ENCODE measurements at regions not wholly inside any gene's neighbourhood (a gene's known extent, or its start where the extent isn't known, plus 50 kb on each side); places are given as distances from the start of the nearest gene placed in this dataset.

- no peak for ATAC-seq (ENCODE audit: low FRiP score)
- intact Hi-C loops (cut with DNase I), result no loop called here
- WGBS, 2 donors, result 44 to 63% methylated on average over 3 of the region's 3 CpGs
Measured at GRCh38 chr3:107283948-107284347, 93.3 kb upstream of the CCDC54 start.

DNA sequence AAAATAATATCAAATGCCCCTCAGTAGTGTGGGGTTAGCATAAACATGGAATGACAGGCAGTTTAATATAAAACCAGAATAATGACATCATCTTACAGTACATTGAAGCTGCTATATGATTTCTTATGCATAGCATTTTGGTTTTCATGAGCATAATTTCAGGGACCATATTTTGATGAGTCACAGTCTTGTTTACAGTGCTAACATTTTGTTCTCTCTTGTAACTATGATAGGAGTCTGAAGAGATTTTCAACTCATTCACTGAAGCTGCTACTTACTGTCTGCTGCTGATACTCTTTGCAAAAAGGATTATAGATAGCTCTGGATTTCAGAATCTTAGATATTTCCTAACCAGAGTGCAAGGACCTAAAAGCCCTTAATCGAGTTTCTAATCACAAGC lies 92.6 kb upstream of the CCDC54 start:
- intact Hi-C loops (cut with DNase I), result no loop called here
- ATAC-seq (ENCODE audit: low FRiP score), result no peak

More at GRCh38 chr3:107283948-107284347, 93.3 kb upstream of the CCDC54 start:
- Histone ChIP-seq H3K27me3 (ENCODE audit: control insufficient read depth in 1 of 2, insufficient read depth in 2 of 2, low read length in 1 of 2) (no peaks in the 10 kb centered on the region), H3K27ac (ENCODE audit: low read depth in 1 of 2, low read length in 2 of 2) (no peak overlapping the region), H3K36me3 (ENCODE audit: control insufficient read depth in 1 of 2, insufficient read depth in 2 of 2, low read length in 1 of 2) (no peaks in the 10 kb centered on the region), H3K9me3 (ENCODE audit: control insufficient read depth, low read length) (peaks cover 3% of the 10 kb centered on the region), H3K4me3 (ENCODE audit: low read length in 2 of 2) (no peak overlapping the region), H3K4me1 (ENCODE audit: control insufficient read depth in 1 of 2, insufficient read depth in 2 of 2, low read length in 2 of 2) (no peaks in the 10 kb centered on the region)
- no peak for DNase-seq

GRCh38 chr3:107285197-107285596 lies 92.0 kb upstream of the CCDC54 start:
- Histone ChIP-seq H3K36me3 (ENCODE audit: control insufficient read depth in 1 of 2, insufficient read depth in 2 of 2, low read length in 1 of 2) (no peaks in the 10 kb centered on the region), H3K27ac (ENCODE audit: low read depth in 1 of 2, low read length in 2 of 2) (no peak overlapping the region), H3K9me3 (ENCODE audit: control insufficient read depth, low read length) (peaks cover 2% of the 10 kb centered on the region), H3K4me1 (ENCODE audit: control insufficient read depth in 1 of 2, insufficient read depth in 2 of 2, low read length in 2 of 2) (no peaks in the 10 kb centered on the region), H3K27me3 (ENCODE audit: control insufficient read depth in 1 of 2, insufficient read depth in 2 of 2, low read length in 1 of 2) (no peaks in the 10 kb centered on the region), H3K4me3 (ENCODE audit: low read length in 2 of 2) (no peak overlapping the region)
- intact Hi-C loops (cut with DNase I), result no loop called here
- no peak for ATAC-seq (ENCODE audit: low FRiP score)
- 79 to 80% methylated on average over 2 of the region's 2 CpGs for WGBS, 2 donors
- no peak for DNase-seq

More for the DNA sequence above, 92.6 kb upstream of the CCDC54 start:
- WGBS, 2 donors, result 70% methylated on average over 1 of the region's 1 CpG
- Histone ChIP-seq H3K27ac (ENCODE audit: low read depth in 1 of 2, low read length in 2 of 2) (no peak overlapping the region), H3K36me3 (ENCODE audit: control insufficient read depth in 1 of 2, insufficient read depth in 2 of 2, low read length in 1 of 2) (no peaks in the 10 kb centered on the region), H3K4me1 (ENCODE audit: control insufficient read depth in 1 of 2, insufficient read depth in 2 of 2, low read length in 2 of 2) (no peaks in the 10 kb centered on the region), H3K27me3 (ENCODE audit: control insufficient read depth in 1 of 2, insufficient read depth in 2 of 2, low read length in 1 of 2) (no peaks in the 10 kb centered on the region), H3K4me3 (ENCODE audit: low read length in 2 of 2) (no peak overlapping the region), H3K9me3 (ENCODE audit: control insufficient read depth, low read length) (peaks cover 3% of the 10 kb centered on the region)
- no peak for DNase-seq

- Histone ChIP-seq H3K27ac (ENCODE audit: low read depth in 1 of 2, low read length in 2 of 2) (no peak overlapping the region), H3K9me3 (ENCODE audit: control insufficient read depth, low read length) (peaks cover 1% of the 10 kb centered on the region), H3K4me3 (ENCODE audit: low read length in 2 of 2) (no peak overlapping the region), H3K4me1 (ENCODE audit: control insufficient read depth in 1 of 2, insufficient read depth in 2 of 2, low read length in 2 of 2) (no peaks in the 10 kb centered on the region), H3K36me3 (ENCODE audit: control insufficient read depth in 1 of 2, insufficient read depth in 2 of 2, low read length in 1 of 2) (no peaks in the 10 kb centered on the region), H3K27me3 (ENCODE audit: control insufficient read depth in 1 of 2, insufficient read depth in 2 of 2, low read length in 1 of 2) (no peaks in the 10 kb centered on the region)
- DNase-seq, result no peak
- intact Hi-C loops (cut with DNase I), result no loop called here
- no peak for ATAC-seq (ENCODE audit: low FRiP score)
Measured at GRCh38 chr3:107289354-107289753, 87.9 kb upstream of the CCDC54 start.

DNA sequence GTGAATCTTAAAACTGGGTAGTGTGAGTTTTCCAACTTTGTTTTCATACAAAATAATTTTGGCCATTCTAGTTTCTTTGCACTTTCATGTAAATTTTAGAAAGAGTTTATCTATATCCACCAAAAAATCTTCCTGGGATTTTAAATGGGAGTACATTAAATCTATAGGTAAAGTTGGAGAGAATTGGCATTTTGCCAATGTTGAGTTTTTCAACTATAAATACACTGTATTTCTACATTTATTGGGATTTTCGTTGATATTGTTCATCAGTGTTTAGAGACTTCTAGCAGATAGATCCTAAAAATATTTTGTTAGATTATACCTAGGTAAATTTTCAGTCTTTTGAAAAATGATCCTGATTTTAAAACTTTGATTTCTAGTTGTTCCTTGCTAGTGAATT lies 83.1 kb upstream of the CCDC54 start:
- intact Hi-C loops (cut with DNase I), result no loop called here
- H3K4me3 ChIP-seq (ENCODE audit: low read length in 2 of 2), result no peak overlapping the region
- ATAC-seq (ENCODE audit: low FRiP score) (no peak), DNase-seq (no peak)
- H3K27ac ChIP-seq (ENCODE audit: low read depth in 1 of 2, low read length in 2 of 2), result no peak overlapping the region
- H3K4me1 ChIP-seq (ENCODE audit: control insufficient read depth in 1 of 2, insufficient read depth in 2 of 2, low read length in 2 of 2), result no peaks in the 10 kb centered on the region
- H3K9me3 ChIP-seq (ENCODE audit: control insufficient read depth, low read length), result no peaks in the 10 kb centered on the region
- 73 to 77% methylated on average over 1 of the region's 1 CpG for WGBS, 2 donors
- no peaks in the 10 kb centered on the region for H3K36me3 ChIP-seq (ENCODE audit: control insufficient read depth in 1 of 2, insufficient read depth in 2 of 2, low read length in 1 of 2)
- H3K27me3 ChIP-seq (ENCODE audit: control insufficient read depth in 1 of 2, insufficient read depth in 2 of 2, low read length in 1 of 2), result no peaks in the 10 kb centered on the region

DNA sequence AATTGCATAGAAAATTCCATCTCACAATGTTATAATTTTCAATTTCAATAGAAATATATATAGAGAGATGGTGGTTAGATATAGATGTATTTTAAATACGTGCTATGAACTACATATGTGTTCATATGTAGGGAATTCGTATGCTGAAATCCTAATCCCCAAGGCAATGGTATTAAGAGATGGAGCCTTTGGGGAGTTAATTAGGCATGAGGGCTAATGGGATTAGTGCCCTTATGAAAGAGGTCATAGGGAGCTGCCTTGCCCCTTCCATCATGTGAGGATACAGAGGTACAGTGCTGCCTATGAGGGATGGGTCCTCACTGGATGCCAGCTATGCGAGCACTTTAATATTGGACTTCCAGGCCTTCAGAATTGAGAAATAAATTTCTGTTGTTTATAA lies 79.6 kb upstream of the CCDC54 start:
- Histone ChIP-seq H3K9me3 (ENCODE audit: control insufficient read depth, low read length) (no peaks in the 10 kb centered on the region), H3K36me3 (ENCODE audit: control insufficient read depth in 1 of 2, insufficient read depth in 2 of 2, low read length in 1 of 2) (no peaks in the 10 kb centered on the region), H3K4me1 (ENCODE audit: control insufficient read depth in 1 of 2, insufficient read depth in 2 of 2, low read length in 2 of 2) (no peaks in the 10 kb centered on the region), H3K27me3 (ENCODE audit: control insufficient read depth in 1 of 2, insufficient read depth in 2 of 2, low read length in 1 of 2) (no peaks in the 10 kb centered on the region), H3K27ac (ENCODE audit: low read depth in 1 of 2, low read length in 2 of 2) (no peak overlapping the region), H3K4me3 (ENCODE audit: low read length in 2 of 2) (no peak overlapping the region)
- DNase-seq (no peak), ATAC-seq (ENCODE audit: low FRiP score) (no peak)
- 95 to 96% methylated on average over 3 of the region's 3 CpGs for WGBS, 2 donors
- intact Hi-C loops (cut with DNase I), result no loop called here

DNA sequence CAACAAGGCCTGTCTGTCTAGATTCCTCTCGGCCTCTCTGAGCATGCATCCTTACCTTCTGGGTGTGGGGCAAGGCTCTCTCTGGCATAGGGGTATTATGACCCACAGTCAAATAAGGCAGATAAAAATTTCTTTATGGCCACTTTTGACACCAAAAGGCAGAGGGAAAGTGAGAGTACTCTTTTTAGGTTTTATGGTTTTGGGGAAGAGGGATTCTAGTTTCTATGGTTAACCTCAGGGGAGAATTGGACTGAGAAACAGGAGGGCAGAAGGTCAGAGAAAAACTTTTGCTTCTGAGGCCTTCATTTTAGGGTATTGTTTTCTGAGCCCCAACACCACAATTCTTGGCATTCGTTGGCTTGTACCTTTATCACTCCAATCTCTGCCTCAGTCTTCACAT lies 70.0 kb upstream of the CCDC54 start:
- DNase-seq, result no peak
- Histone ChIP-seq H3K4me3 (ENCODE audit: low read length in 2 of 2) (no peak overlapping the region), H3K27me3 (ENCODE audit: control insufficient read depth in 1 of 2, insufficient read depth in 2 of 2, low read length in 1 of 2) (no peaks in the 10 kb centered on the region), H3K4me1 (ENCODE audit: control insufficient read depth in 1 of 2, insufficient read depth in 2 of 2, low read length in 2 of 2) (no peaks in the 10 kb centered on the region), H3K9me3 (ENCODE audit: control insufficient read depth, low read length) (no peaks in the 10 kb centered on the region), H3K36me3 (ENCODE audit: control insufficient read depth in 1 of 2, insufficient read depth in 2 of 2, low read length in 1 of 2) (no peaks in the 10 kb centered on the region), H3K27ac (ENCODE audit: low read depth in 1 of 2, low read length in 2 of 2) (no peak overlapping the region)
- ATAC-seq (ENCODE audit: low FRiP score), result no peak
- intact Hi-C loops (cut with DNase I), result no loop called here
- WGBS, 2 donors, result 89% methylated on average over 2 of the region's 2 CpGs

DNA sequence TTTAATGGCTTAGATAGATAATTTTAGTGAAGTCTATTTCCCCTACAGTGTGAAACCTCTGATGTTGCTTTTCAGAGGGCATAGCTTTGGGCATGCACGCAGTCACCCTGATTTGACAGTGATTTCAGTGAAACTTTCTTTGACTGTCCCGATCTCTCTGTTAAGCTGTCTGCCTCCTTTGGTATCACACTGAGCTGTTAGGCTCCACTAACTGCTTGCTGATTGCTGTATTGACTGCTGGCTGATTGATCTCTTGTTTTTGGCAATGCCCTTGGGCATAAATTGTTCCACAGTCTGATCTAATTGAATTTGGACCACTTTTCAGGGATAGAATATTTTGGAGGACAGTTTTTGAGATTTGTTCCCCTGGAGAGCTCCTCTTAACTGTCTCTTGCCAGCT lies 68.5 kb upstream of the CCDC54 start:
- WGBS, 2 donors, result 24 to 31% methylated on average over 2 of the region's 2 CpGs
- ATAC-seq (ENCODE audit: low FRiP score) (no peak), DNase-seq (no peak)
- Histone ChIP-seq H3K27ac (ENCODE audit: low read depth in 1 of 2, low read length in 2 of 2) (no peak overlapping the region), H3K4me1 (ENCODE audit: control insufficient read depth in 1 of 2, insufficient read depth in 2 of 2, low read length in 2 of 2) (no peaks in the 10 kb centered on the region), H3K4me3 (ENCODE audit: low read length in 2 of 2) (no peak overlapping the region), H3K36me3 (ENCODE audit: control insufficient read depth in 1 of 2, insufficient read depth in 2 of 2, low read length in 1 of 2) (no peaks in the 10 kb centered on the region), H3K27me3 (ENCODE audit: control insufficient read depth in 1 of 2, insufficient read depth in 2 of 2, low read length in 1 of 2) (no peaks in the 10 kb centered on the region), H3K9me3 (ENCODE audit: control insufficient read depth, low read length) (no peaks in the 10 kb centered on the region)
- intact Hi-C loops (cut with DNase I), result no loop called here

- H3K27ac ChIP-seq (ENCODE audit: low read depth in 1 of 2, low read length in 2 of 2), result no peak overlapping the region
- DNase-seq (no peak), ATAC-seq (ENCODE audit: low FRiP score) (no peak)
- no peaks in the 10 kb centered on the region for H3K36me3 ChIP-seq (ENCODE audit: control insufficient read depth in 1 of 2, insufficient read depth in 2 of 2, low read length in 1 of 2)
- WGBS, 2 donors, result 78 to 81% methylated on average over 1 of the region's 1 CpG
- intact Hi-C loops (cut with DNase I), result no loop called here
- H3K27me3 ChIP-seq (ENCODE audit: control insufficient read depth in 1 of 2, insufficient read depth in 2 of 2, low read length in 1 of 2), result no peaks in the 10 kb centered on the region
- H3K9me3 ChIP-seq (ENCODE audit: control insufficient read depth, low read length), result no peaks in the 10 kb centered on the region
- H3K4me3 ChIP-seq (ENCODE audit: low read length in 2 of 2), result no peak overlapping the region
- no peaks in the 10 kb centered on the region for H3K4me1 ChIP-seq (ENCODE audit: control insufficient read depth in 1 of 2, insufficient read depth in 2 of 2, low read length in 2 of 2)
Measured at GRCh38 chr3:107309312-107309711, 67.9 kb upstream of the CCDC54 start.

All from aorta (tissue), 5 donors.